ENCODE measurements at regions not wholly inside any gene's neighbourhood (a gene's known extent, or its start where the extent isn't known, plus 50 kb on each side); places are given as distances from the start of the nearest gene placed in this dataset.

DNA sequence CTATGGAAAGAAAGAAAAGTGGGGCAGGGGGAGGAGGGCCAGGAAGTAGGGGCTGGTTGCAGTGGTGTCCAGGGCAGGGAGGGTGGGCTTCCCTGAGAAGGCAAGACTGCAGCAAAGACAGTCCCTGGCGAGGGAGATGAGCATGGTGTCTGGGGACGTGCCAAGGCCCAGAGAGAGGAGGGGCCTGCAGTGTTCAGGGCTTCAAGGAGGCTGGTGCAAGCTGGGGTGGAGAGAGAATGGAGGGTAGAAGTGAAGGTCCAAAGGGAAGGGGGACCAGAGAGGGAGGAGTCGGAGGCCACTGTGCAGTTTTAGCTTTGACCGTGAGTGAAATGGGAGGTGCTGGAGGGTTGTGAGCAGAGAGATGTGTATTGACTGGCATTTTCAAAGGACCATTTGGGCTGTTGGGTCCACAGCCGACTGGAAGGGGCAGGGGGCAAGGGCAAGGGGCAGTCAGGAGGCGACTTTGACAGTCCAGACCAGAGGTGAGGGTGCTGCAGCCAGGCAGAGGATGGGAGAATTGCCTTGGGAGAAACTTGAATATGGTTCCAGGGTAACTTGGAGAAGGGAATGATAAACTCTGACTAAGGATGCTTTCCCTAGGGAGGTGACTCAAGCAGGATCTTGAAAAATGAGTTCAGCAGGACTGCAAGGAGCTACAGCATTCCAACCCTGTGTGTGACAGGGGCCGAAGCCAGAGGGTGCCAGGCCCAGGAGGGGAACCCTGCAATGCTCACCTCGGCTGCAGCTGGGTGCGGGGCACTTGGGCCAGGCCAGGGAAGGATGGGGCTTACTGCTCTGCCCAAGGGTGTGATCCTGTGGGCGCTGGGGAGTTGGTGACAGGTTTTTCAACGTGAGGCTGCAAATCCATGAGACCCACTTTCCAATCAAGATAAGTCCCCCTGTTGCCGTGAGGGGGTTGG is 177.1 kb upstream of the HAAO start:
- FAIRE-seq (no peak), DNase-seq (ENCODE audit: extremely low spot score, insufficient read length, low read depth) (no peak)

- FAIRE-seq (no peak), DNase-seq (ENCODE audit: extremely low spot score, insufficient read length, low read depth) (no peak)
These were observed 175.7 kb upstream of the HAAO start for GRCh38 chr2:42967959-42968674.

DNA sequence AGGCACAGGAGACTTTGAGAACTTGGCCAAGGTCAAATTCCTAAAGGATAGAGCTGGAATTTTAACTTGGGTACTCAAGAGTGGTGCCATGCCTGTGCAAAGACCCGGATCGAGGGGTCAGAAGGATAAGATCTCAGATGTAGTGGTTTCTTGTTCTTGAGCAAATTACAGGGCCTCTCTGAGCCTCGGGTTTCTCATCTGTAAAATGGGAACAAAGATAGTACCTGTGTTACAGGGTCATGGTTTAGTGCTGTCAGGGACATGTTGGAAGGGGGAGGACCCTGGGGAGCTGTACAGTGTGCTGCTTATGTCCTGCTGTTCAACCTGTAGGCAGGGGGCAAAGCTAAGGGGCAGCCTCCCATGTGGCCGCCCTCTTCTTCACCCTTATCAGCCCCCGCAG is 173.5 kb upstream of the HAAO start:
- FAIRE-seq: no peak
- no peak for DNase-seq (ENCODE audit: extremely low spot score, insufficient read length, low read depth)

DNA sequence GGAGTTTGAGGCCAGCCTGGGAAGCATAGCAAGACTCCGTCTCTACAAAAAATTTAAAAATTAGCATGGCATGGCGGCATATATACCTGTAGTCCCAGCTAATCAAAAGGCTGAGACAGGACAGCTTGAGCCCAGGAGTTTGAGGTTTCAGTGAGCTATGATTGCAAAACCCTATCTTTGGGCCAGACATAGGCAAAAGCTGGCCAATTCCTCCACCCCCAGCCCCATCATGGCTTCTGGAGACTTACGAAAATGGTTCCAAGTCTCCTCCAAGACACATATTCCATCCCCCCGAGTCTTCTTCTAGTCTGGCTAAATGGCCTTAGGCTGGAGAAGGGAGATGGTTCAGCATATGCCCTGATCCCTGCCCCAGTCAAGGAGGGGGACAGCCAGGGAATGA is 172.8 kb upstream of the HAAO start:
- no peak for FAIRE-seq
- no peak for DNase-seq (ENCODE audit: extremely low spot score, insufficient read length, low read depth)

GRCh38 chr2:42964439-42965083 is 172.2 kb upstream of the HAAO start:
- FAIRE-seq (no peak), DNase-seq (ENCODE audit: extremely low spot score, insufficient read length, low read depth) (no peak)

- no peak for DNase-seq (ENCODE audit: extremely low spot score, insufficient read length, low read depth)
- FAIRE-seq: no peak
These were observed 171.2 kb upstream of the HAAO start for GRCh38 chr2:42963452-42964068.

- no peak for DNase-seq (ENCODE audit: extremely low spot score, insufficient read length, low read depth)
- FAIRE-seq: peak; percentile 71
These were observed 170.1 kb upstream of the HAAO start for GRCh38 chr2:42962508-42962953.

DNA sequence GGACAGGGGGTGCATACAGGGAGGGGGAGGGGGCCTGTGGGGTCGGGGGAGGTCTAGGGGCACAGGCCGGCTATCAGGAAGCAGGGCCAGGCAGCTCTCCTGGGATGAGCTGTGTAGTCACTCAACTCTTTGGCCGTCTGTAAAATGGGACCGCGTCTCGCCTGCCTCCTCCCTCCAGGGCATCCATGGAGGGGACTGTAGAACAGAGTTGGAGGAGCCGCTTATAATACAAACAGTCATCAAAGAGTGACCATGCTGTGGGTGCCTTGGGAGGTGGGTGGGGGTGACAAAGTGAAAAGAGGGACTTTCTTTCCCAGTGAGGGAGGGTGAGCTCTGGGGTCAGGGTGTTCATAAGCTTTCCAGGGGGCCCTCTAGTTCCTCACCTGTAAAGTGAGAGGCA is 169.6 kb upstream of the HAAO start:
- DNase-seq (ENCODE audit: extremely low spot score, insufficient read length, low read depth) (no peak), FAIRE-seq (no peak)

GRCh38 chr2:42961385-42961811 is 169.0 kb upstream of the HAAO start:
- DNase-seq (ENCODE audit: extremely low spot score, insufficient read length, low read depth) (no peak), FAIRE-seq (no peak)

DNA sequence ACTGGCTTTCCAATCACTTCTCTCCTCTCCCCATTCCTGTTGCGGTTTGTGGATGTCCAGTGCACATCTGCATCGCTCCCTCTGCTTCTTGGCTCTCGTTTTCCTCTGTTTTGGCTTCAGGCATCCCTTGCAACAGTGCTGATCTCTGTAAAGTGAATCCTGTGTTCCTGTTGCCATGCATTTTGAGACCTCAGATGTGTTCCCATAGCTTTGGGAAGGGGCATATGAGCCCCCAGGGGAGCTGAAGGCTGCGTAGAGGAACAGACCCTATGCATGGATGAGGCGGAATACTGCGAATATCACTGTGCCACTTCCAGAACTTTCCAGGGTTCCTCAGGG is 168.4 kb upstream of the HAAO start:
- FAIRE-seq (no peak), DNase-seq (ENCODE audit: extremely low spot score, insufficient read length, low read depth) (no peak)

DNA sequence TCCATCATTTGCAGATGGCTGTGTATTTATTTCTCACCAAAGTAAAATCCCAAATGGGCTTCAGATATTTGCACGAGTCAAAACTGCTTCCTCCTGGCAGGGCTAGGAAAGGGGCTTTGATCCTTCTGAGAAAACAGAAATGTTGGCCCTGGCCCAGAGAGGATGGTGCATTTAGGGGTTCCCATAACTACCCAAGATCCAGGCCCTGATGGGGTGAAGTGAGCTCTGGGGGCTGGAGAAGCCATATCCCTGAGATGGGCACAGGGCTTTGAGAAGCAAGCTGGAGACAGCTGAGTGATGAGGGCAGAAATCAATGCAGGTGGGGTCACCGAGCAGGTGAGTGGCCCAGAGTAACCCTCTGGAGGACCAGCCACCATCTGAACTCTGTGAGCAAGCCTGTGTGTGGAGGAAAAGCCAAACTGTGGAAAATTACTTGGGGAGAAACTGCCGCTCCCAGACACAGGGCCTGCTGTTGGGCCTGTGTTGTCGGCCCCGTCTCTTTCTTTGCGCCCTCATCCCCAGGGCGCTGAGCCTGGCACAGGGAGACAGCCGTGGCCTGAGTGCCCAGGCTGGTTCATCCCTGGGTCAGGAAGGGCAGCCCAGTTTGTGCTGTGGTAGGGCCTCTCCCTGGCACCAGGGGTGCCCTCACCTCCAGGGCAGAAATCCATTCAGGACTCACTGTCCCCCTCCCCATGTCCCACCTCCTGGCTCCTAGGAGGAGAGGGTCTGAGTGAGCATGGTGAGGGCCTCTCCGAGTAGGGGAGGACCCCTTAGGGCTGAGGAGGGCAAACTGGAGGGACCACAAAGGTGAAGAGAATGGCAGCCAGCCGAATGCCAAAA is 167.8 kb upstream of the HAAO start:
- FAIRE-seq: no peak
- no peak for DNase-seq (ENCODE audit: extremely low spot score, insufficient read length, low read depth)

DNA sequence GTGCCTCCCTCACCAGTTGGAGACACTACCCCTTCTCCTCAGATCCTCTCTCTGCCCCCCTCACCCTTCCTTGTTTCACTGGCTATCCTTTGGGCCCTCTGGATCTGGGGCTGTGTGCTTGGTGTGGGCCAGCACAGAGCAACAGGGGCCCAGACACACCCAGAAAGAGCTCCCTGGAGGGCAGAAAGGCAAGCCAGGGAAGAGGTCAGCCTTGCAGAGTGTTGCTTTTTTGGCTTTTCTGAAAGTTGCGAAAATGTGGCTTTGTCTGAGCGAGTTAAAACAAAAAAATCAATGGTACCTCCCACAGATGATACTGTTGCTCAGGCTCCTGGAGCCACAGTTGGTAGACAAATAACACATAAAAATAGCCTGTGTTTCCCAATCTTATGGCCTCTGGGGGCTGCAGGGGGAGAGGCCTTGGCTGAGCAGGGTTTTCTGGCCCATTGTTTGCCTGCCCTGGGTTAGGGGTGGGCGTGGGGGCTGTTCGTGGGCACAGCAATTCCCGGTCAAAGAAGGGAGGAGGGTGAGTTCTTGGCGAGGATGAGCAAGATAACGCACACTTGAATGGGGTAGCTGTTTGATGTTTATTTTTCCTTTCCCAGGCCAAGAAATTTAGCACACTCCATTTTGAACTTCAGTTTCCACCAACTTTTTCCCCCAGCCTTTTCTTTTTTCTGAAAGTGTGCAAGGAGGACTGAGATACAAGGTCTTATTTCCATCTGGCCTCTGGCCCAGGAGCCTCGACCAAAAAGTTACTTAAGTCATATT is 167.0 kb upstream of the HAAO start:
- DNase-seq (ENCODE audit: extremely low spot score, insufficient read length, low read depth): no peak

DNA sequence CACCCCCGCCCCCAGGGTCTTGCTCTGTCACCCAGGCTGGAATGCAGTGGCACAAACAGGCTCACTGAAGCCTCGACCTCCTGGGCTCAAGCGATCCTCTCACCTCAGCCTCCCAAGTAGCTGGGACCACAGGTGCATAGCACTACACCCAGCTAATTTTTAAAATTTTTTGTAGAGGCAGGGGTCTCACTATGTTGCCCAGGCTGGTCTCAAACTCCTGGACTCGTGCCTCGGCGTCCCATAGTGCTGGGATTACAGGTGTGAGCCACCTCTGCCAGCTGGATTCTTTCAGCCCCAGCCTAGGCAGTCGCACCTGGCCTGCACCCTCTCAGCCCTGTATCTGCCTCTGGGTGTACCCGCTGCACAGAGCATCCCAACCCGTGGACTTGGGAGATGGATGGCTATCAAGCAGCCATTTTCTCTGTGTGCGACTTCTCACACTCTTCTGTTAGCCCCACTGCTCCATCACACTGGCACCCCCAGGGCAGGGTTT is 166.4 kb upstream of the HAAO start:
- no peak for FAIRE-seq

More for the DNA sequence above, 167.0 kb upstream of the HAAO start:
- FAIRE-seq: no peak

GRCh38 chr2:42957861-42958301 is 165.5 kb upstream of the HAAO start:
- no peak for FAIRE-seq
- DNase-seq (ENCODE audit: extremely low spot score, insufficient read length, low read depth): no peak

More for the DNA sequence above, 166.4 kb upstream of the HAAO start:
- no peak for DNase-seq (ENCODE audit: extremely low spot score, insufficient read length, low read depth)

DNA sequence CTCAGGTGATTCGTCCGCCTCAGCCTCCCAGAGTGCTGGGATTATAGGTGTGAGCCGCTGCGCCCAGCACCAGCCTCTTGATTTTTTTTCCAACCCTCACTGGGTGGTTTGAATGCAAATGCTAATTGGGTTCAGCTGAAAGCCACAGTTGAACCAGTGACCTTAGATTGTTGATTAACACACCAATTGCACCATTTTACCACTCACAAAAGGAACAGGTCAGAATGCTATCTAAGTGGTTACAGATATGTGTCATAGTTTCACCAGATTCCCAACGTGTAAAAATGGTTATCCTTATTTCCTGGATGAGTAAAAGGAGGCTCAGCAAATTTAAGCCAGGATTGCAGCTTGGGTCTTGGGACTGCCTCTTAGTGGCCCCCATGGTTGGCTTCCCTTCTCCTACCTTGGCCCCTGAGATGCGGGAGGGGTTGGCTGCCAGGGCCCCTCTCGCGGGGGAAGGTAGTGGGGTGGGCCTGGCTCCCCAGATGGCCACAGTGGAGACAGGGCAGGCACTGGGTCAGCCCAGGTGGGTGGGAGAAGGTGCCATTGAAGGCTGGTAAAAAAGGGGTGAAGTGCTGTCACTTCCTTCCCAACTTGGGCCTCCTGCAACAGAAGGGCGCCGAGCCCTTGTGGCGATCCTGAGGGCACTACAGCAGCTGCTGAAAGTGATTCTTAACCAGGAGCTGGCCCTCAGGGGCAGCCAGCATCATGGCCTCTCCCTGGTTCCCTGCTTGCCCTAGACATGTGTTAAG is 164.9 kb upstream of the HAAO start:
- DNase-seq (ENCODE audit: extremely low spot score, insufficient read length, low read depth) (peak; percentile 44), FAIRE-seq (peak; percentile 44)

- FAIRE-seq (no peak), DNase-seq (ENCODE audit: extremely low spot score, insufficient read length, low read depth) (no peak)
These were observed 162.0 kb upstream of the HAAO start for GRCh38 chr2:42954227-42954962.

- DNase-seq (ENCODE audit: extremely low spot score, insufficient read length, low read depth) (no peak), FAIRE-seq (no peak)
These were observed 160.8 kb upstream of the HAAO start for GRCh38 chr2:42953216-42953615.

All from GM18507 (cell line).